Fibroblast of pulmonary artery (primary cell): ENCODE measurements at regions not wholly inside any gene's neighbourhood (a gene's known extent, or its start where the extent isn't known, plus 50 kb on each side); places are given as distances from the start of the nearest gene placed in this dataset.
"Not testable (repeated sequence)": the region's sequence is repeated elsewhere in the genome, so short reads cannot be mapped to it uniquely, and the experiment has no call there.

Source experiments
- DNase-seq: peaks from one replicate; pipeline ENCODE4 v3.0.0-alpha.2; 2010; ENCODE audit warnings: low read depth
- H3K4me3 ChIP-seq: replicated peaks from 2 replicates; pipeline ENCODE4 v1.5.1; 2011; ENCODE audit warnings: low read depth, mild to moderate bottlenecking, control low read depth, low read length, moderate library complexity
- CTCF ChIP-seq: IDR thresholded peaks from 2 replicates; pipeline ENCODE4 v1.5.1; 2011; ENCODE audit warnings: mild to moderate bottlenecking, control low read depth, low read length, inconsistent platforms; ENCODE audit errors: missing control alignments

- TF ChIP-seq CTCF = no peak
- no peak overlapping the region for H3K4me3 ChIP-seq
- DNase-seq = no peak
These were observed 331.7 kb downstream of the TMEM121 start for GRCh38 chr14:105857826-105858675.

- no peak overlapping the region for H3K4me3 ChIP-seq
- no peak for DNase-seq
- TF ChIP-seq CTCF = no peak
These were observed 332.3 kb downstream of the TMEM121 start for GRCh38 chr14:105858676-105859025.

GRCh38 chr14:105859073-105859716, 332.8 kb downstream of the TMEM121 start:
- not testable (repeated sequence) for H3K4me3 ChIP-seq, DNase-seq

- no peak for TF ChIP-seq CTCF
- no peak for DNase-seq
- H3K4me3 ChIP-seq = no peak overlapping the region
These were observed 333.6 kb downstream of the TMEM121 start for GRCh38 chr14:105859717-105860614.

- no peak for TF ChIP-seq CTCF
- DNase-seq = no peak
- no peak overlapping the region for H3K4me3 ChIP-seq
These were observed 334.5 kb downstream of the TMEM121 start for GRCh38 chr14:105860615-105861580.

GRCh38 chr14:105861985-105862465, 335.6 kb downstream of the TMEM121 start:
- H3K4me3 ChIP-seq = no peak overlapping the region
- TF ChIP-seq CTCF = no peak
- no peak for DNase-seq
